A673 (cell line): ENCODE measurements at regions not wholly inside any gene's neighbourhood (a gene's known extent, or its start where the extent isn't known, plus 50 kb on each side); places are given as distances from the start of the nearest gene placed in this dataset.

Source experiments
- CTCF ChIP-seq: fragments of 300-800, 200-600 bp; sonication (generic); conservative IDR thresholded peaks from 2 replicates; pipeline ENCODE4 v1.5.1; 2017; ENCODE audit warnings: low read depth, mild to moderate bottlenecking, antibody characterized with exemption, low read length, moderate library complexity, mixed read lengths
- EZH2 ChIP-seq: fragments of 200-600 bp; sonication (generic); IDR thresholded peaks from 2 replicates; pipeline ENCODE4 v1.6.1; 2017; ENCODE audit warnings: borderline replicate concordance, low read depth, mild to moderate bottlenecking, mixed read lengths, antibody characterized with exemption, low read length; ENCODE audit not compliant: poor library complexity, severe bottlenecking

GRCh38 chr6:47372318-47372717 is 62.6 kb upstream of the TNFRSF21 start:
- TF ChIP-seq CTCF (no peak), EZH2 (no peak)
